NB4 (cell line): ENCODE measurements at regions not wholly inside any gene's neighbourhood (a gene's known extent, or its start where the extent isn't known, plus 50 kb on each side); places are given as distances from the start of the nearest gene placed in this dataset.
"Not testable (repeated sequence)": the region's sequence is repeated elsewhere in the genome, so short reads cannot be mapped to it uniquely, and the experiment has no call there.

Experiments
- DNase-seq: peaks from one replicate; pipeline ENCODE4 v3.0.0; 2010; ENCODE audit warnings: low read depth
- H3K4me3 ChIP-seq: one replicate; pipeline ENCODE4 v1.5.1; 2011; ENCODE audit warnings: mild to moderate bottlenecking, low read depth, low read length, moderate library complexity
- CTCF ChIP-seq: IDR thresholded peaks from one replicate; pipeline ENCODE4 v1.5.1; 2012; ENCODE audit warnings: low read depth, low read length
- MAX ChIP-seq: IDR thresholded peaks from 2 replicates; pipeline ENCODE4 v1.6.1; 2011; ENCODE audit warnings: low read depth, low read length
- MYC ChIP-seq: IDR thresholded peaks from 2 replicates; pipeline ENCODE4 v1.6.1; 2011; ENCODE audit warnings: low read depth, low read length
- POLR2A ChIP-seq: IDR thresholded peaks from 2 replicates; pipeline ENCODE4 v1.6.1; 2011; ENCODE audit warnings: mild to moderate bottlenecking; ENCODE audit not compliant: insufficient read length; ENCODE audit errors: extremely low read depth

- TF ChIP-seq CTCF (no peak), POLR2A (no peak), MYC (no peak), MAX (no peak)
- H3K4me3 ChIP-seq, result no peak overlapping the region
- no peak for DNase-seq
Observed at GRCh38 chr14:39555749-39556148, 123.5 kb upstream of the FBXO33 start.

GRCh38 chr14:39554576-39554975 lies 122.3 kb upstream of the FBXO33 start:
- TF ChIP-seq MAX (no peak), POLR2A (no peak), CTCF (no peak), MYC (no peak)
- no peak for DNase-seq
- H3K4me3 ChIP-seq, result no peak overlapping the region

GRCh38 chr14:39548358-39548757 lies 116.1 kb upstream of the FBXO33 start:
- H3K4me3 ChIP-seq, result no peak overlapping the region
- DNase-seq, result no peak
- TF ChIP-seq MAX, result no peak

- H3K4me3 ChIP-seq, result no peak overlapping the region
- TF ChIP-seq POLR2A, result no peak
- no peak for TF ChIP-seq MYC
- TF ChIP-seq MAX, result no peak
- TF ChIP-seq CTCF, result no peak
- DNase-seq, result no peak
Observed at GRCh38 chr14:39547845-39548244, 115.6 kb upstream of the FBXO33 start.

- TF ChIP-seq MYC (no peak), POLR2A (no peak), MAX (no peak), CTCF (no peak)
- H3K4me3 ChIP-seq, result no peak overlapping the region
- no peak for DNase-seq
Observed at GRCh38 chr14:39505812-39506211, 73.6 kb upstream of the FBXO33 start.

GRCh38 chr14:39500253-39500652 lies 68.0 kb upstream of the FBXO33 start:
- no peak for DNase-seq
- no peak overlapping the region for H3K4me3 ChIP-seq
- TF ChIP-seq MYC, result no peak

- no peak overlapping the region for H3K4me3 ChIP-seq
- TF ChIP-seq MYC, result no peak
- no peak for TF ChIP-seq POLR2A
- TF ChIP-seq MAX, result no peak
- no peak for TF ChIP-seq CTCF
- no peak for DNase-seq
Observed at GRCh38 chr14:39499514-39499913, 67.3 kb upstream of the FBXO33 start.

- H3K4me3 ChIP-seq, DNase-seq: not testable (repeated sequence)
Observed at GRCh38 chr14:39497677-39498076, 65.4 kb upstream of the FBXO33 start.
